GM03348 (cell line): ENCODE measurements at regions not wholly inside any gene's neighbourhood (a gene's known extent, or its start where the extent isn't known, plus 50 kb on each side); places are given as distances from the start of the nearest gene placed in this dataset.

Experiments
- DNase-seq: peaks from one replicate; pipeline ENCODE4 v3.0.0; 2012; ENCODE audit warnings: low spot score

DNA sequence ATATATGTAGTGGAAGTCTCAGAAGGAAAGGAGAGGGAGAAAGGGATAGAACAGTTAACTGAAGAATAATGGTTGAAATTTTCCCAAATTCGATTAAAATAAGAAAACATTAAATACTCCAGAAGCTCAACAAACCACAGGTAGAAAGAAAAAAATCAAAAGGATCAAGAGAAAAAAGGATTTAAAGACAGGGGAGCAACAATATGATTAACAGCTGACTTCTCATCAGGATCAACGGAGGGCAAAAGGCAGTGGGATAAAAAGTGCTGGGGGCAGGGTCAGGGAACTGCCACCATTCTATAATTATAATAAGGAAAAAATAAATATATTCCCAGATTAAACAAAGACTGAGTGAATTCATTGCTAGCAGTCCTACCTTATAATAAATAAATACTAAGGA lies 55.3 kb downstream of the CDKN2C start:
- DNase-seq, result no peak

DNA sequence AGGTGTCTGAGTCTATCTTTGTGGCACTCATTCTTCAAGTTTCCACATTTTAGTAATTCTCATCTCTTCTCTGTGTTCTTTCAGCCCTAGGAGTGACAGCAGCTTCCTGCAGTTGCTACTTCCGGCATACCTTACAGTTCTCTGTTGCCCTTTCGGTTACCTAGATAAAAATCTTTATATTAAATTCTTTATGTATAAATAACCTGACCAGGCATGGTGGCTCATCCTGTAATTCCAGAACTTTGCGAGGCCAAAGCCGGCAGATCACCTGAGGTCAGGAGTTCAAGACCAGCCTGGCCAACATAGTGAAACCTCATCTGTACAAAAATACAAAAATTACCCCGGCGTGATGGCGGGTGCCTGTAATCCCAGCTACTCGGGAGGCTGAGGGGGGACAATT lies 62.9 kb downstream of the CDKN2C start:
- no peak for DNase-seq

DNA sequence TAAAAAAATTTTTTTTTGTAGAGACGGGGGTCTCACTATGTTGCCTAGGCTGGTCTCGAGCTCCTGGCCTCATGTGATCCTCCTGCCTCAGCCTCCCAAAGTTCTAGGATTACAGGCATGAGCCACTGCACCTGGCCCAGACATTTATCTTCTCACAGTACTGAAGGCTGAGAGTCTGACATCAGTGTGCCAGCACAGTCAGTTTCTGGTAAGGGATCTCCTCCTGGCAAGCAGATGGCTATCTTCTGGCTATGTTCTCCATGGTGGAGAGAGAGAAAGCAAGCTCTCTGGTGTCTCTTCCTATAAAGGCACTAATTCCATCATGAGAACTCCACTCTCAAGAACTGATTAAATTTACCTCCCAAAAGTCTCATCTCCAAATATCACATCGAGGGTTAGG lies 57.8 kb upstream of the C1orf185 start:
- DNase-seq, result no peak

DNA sequence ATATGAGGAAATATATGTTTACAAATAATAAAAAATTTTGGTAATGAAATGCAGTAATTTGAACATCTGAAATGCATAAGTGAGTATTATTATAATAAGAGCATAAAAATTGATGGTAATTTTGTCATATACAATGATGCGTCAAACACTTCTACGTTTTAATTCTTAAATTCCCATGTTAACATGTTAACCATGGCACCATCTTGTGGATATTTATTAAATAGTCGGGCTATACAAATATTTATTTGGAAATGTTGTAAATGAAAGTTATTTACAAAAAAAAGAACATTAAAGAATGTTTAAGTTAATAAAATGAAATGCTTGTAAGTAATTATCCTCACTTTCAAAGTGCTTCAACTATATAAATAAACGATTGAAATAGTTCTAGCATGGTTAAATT lies 57.2 kb upstream of the C1orf185 start:
- DNase-seq, result peak; percentile 37

DNA sequence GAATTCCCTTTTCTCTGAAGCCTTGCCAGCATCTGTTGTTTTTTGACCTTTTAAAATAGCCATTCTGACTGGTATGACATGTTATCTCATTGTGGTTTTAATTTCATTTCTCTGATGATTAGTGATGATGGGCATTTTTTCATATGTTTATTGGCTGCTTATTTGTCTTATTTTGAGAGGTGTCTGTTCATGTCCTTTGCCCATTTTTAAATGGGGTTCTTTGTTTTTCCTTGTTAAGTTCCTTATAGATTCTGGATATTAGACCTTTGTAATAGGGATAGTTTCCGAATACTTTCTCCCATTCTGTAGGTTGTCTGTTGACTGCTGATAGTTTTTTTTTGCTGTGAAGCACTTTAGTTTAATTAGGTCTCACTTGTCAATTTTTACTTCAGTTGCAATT lies 54.0 kb upstream of the C1orf185 start:
- no peak for DNase-seq

DNA sequence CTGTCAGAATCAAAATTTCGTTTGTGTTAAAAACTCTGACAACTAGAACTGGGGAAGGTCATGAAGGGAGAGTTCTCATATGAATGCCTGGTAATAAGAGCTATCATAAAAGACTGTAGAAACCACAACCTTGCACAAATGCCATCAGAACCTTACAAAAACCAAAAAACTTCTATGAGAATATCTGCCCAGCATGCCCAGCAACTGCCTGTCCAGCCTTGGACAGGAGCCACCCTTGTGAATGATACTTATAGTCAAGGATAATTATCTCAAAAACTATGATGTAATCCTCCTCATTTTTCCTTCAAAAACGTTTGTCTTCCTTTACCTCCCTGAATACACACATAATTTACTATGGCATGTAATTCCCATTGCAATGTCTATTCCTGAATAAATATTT lies 53.4 kb upstream of the C1orf185 start:
- DNase-seq, result no peak
